Cardiac muscle cell (in vitro differentiated cells and primary cell): ENCODE measurements at regions not wholly inside any gene's neighbourhood (a gene's known extent, or its start where the extent isn't known, plus 50 kb on each side); places are given as distances from the start of the nearest gene placed in this dataset.

Experiments used
- DNase-seq, 2 donors: peaks; one replicate each; pipeline versions ENCODE4 v3.0.0 to v3.0.0-alpha.2; 2010 to 2017; ENCODE audit warnings: low read depth in 1 of 2, low spot score in 1 of 2
- H3K27ac ChIP-seq: fragments of 200-600 bp; sonication (generic); 2 replicates; pipeline ENCODE4 v1.5.1; 2016
- H3K27me3 ChIP-seq: fragments of 200-600 bp; sonication (generic); 2 replicates; pipeline ENCODE4 v1.6.0; 2016; ENCODE audit warnings: control low read depth
- H3K36me3 ChIP-seq: fragments of 200-600 bp; sonication (generic); 2 replicates; pipeline ENCODE4 v1.5.1; 2016; ENCODE audit warnings: control low read depth
- H3K4me1 ChIP-seq: fragments of 200-600 bp; sonication (generic); 2 replicates; pipeline ENCODE4 v1.8.1; 2017; ENCODE audit warnings: low read depth, mild to moderate bottlenecking, mixed run types
- H3K4me3 ChIP-seq: fragments of 200-600 bp; sonication (generic); 2 replicates; pipeline ENCODE4 v1.5.1; 2016; ENCODE audit warnings: mild to moderate bottlenecking
- H3K9me3 ChIP-seq: fragments of 200-600 bp; sonication (generic); 2 replicates; pipeline ENCODE4 v1.5.1; 2017; ENCODE audit warnings: low read depth, mild to moderate bottlenecking, control low read depth
- CTCF ChIP-seq: IDR thresholded peaks from 2 replicates; pipeline ENCODE4 v1.5.1; 2012; ENCODE audit warnings: low read depth, mild to moderate bottlenecking, low read length

GRCh38 chr6:40792183-40792582, 205.0 kb upstream of the LRFN2 start:
- no peak for TF ChIP-seq CTCF
- no peak overlapping the region for H3K27ac ChIP-seq
- H3K36me3 ChIP-seq: no peaks in the 10 kb centered on the region

DNA sequence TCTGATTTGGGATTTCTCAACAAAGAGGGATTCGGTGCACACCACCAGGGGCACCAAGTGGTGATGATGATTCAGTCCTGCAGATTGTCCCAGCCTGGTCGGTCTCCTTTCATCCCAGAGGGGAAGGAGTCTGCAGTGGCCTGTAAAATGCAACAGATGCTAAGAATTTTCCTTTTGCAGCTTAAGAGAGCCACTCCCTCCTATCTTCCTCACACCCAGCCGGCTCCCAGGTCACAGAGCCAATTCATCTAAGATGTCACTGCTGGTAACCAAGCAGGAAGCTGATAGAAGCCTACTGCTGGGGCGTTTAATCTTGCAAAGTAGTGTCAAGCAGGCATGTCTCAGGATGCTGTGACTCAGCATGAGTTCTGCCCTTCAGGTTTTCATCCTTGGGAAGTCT, 203.8 kb upstream of the LRFN2 start:
- TF ChIP-seq CTCF: no peak
- Histone ChIP-seq H3K27me3 (no peaks in the 10 kb centered on the region), H3K36me3 (no peaks in the 10 kb centered on the region), H3K9me3 (no peaks in the 10 kb centered on the region), H3K4me3 (no peak overlapping the region), H3K27ac (no peak overlapping the region), H3K4me1 (no peaks in the 10 kb centered on the region)
- DNase-seq: no peak

More at GRCh38 chr6:40792183-40792582, 205.0 kb upstream of the LRFN2 start:
- Histone ChIP-seq H3K9me3 (no peaks in the 10 kb centered on the region), H3K27me3 (no peaks in the 10 kb centered on the region), H3K4me3 (no peak overlapping the region), H3K4me1 (no peaks in the 10 kb centered on the region)
- DNase-seq: no peak

GRCh38 chr6:40788661-40789655, 201.8 kb upstream of the LRFN2 start:
- H3K27ac ChIP-seq: no peak overlapping the region
- H3K36me3 ChIP-seq: no peaks in the 10 kb centered on the region
- no peaks in the 10 kb centered on the region for H3K9me3 ChIP-seq
- no peak overlapping the region for H3K4me3 ChIP-seq
- DNase-seq: peak; percentile 9 to 23
- TF ChIP-seq CTCF: no peak
- H3K4me1 ChIP-seq: no peaks in the 10 kb centered on the region
- H3K27me3 ChIP-seq: no peaks in the 10 kb centered on the region

DNA sequence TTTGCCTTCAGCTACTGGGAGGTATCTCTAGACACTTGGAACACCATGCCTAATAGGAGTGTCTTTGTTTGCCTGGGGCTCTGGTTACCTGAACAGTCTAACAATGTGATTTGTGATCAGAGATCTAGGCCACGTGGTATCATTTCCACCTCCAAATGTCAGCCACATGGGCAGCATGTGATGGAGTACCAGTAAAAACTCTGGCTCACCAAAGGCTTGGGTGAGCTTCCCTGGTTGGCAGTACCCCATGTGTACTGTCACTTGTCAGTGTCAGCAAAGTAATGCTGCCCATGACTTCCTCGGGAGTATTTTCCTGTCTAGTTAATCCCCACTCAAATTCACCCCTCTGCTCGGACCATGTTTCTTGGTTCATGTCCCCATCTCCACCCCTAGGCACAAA, 195.2 kb upstream of the LRFN2 start:
- Histone ChIP-seq H3K9me3 (no peaks in the 10 kb centered on the region), H3K36me3 (no peaks in the 10 kb centered on the region), H3K27ac (no peak overlapping the region), H3K4me3 (no peak overlapping the region), H3K27me3 (no peaks in the 10 kb centered on the region), H3K4me1 (no peaks in the 10 kb centered on the region)
- no peak for DNase-seq
- no peak for TF ChIP-seq CTCF

DNA sequence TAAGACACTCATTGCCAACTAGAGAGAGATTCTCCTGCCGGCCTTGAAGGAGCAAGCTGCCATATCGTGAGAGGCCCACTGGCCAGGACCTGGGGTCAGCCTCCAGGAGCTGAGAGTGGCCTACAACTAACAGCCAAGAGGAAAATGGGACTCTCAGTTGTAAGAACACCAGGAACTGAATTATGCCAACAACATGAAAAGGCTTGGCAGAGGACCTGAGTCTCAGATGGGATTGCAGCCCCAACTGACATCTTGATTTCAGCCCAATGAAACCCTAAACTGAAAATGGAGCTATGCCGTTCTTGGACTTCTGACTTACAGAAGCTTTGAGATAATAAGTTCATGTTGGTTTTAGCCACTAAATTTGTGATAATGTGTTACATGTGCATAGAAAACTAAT, 193.5 kb upstream of the LRFN2 start:
- no peak for DNase-seq
- H3K9me3 ChIP-seq: no peaks in the 10 kb centered on the region
- TF ChIP-seq CTCF: no peak

More for the DNA sequence above, 193.5 kb upstream of the LRFN2 start:
- no peaks in the 10 kb centered on the region for H3K27me3 ChIP-seq
- H3K4me1 ChIP-seq: no peaks in the 10 kb centered on the region
- H3K36me3 ChIP-seq: no peaks in the 10 kb centered on the region
- H3K27ac ChIP-seq: no peak overlapping the region
- H3K4me3 ChIP-seq: no peak overlapping the region
